Stomach (tissue), 4 donors: ENCODE measurements at regions not wholly inside any gene's neighbourhood (a gene's known extent, or its start where the extent isn't known, plus 50 kb on each side); places are given as distances from the start of the nearest gene placed in this dataset.

ENCODE experiments used
- CTCF ChIP-seq, 7 experiments: fragments of 450-650 bp in 4 of 7; fragments of 200-600 bp in 3 of 7; sonication (generic) in 3 of 7; IDR thresholded peaks; one replicate each; pipeline ENCODE4 v1.5.1; 2016 to 2019; ENCODE audit warnings: antibody characterized with exemption in 7 of 7, control low read depth in 2 of 7, mild to moderate bottlenecking in 1 of 7
- EP300 ChIP-seq: sonication (generic); formaldehyde crosslinking; IDR thresholded peaks from one replicate; pipeline ENCODE4 v1.6.1; 2017; ENCODE audit warnings: antibody characterized with exemption
- POLR2A ChIP-seq, 4 donors: fragments of 450-650 bp; IDR thresholded peaks; one replicate each; pipeline ENCODE4 v1.6.1; 2016; ENCODE audit warnings: antibody characterized with exemption in 4 of 4, control low read depth in 2 of 4, mild to moderate bottlenecking in 1 of 4, moderate library complexity in 1 of 4
- POLR2AphosphoS5 ChIP-seq, 3 donors: sonication (generic); formaldehyde crosslinking; IDR thresholded peaks; one replicate each; pipeline ENCODE4 v1.6.1; 2016; ENCODE audit warnings: antibody characterized with exemption in 3 of 3

GRCh38 chr1:216788671-216789070, 65.4 kb upstream of the ESRRG start:
- TF ChIP-seq CTCF (IDR thresholded peaks at IDR 0.05) (no peak), POLR2AphosphoS5 (IDR thresholded peaks at IDR 0.05) (no peak), POLR2A (IDR thresholded peaks at IDR 0.05) (no peak), EP300 (no peak)
